GM19452 (cell line): ENCODE measurements at regions not wholly inside any gene's neighbourhood (a gene's known extent, or its start where the extent isn't known, plus 50 kb on each side); places are given as distances from the start of the nearest gene placed in this dataset.

ENCODE experiments used
- ATAC-seq: cut with Tn5 transposase; IDR thresholded peaks from one replicate; pipeline ENCODE4 v1.9.1; 2021; ENCODE audit not compliant: unreplicated experiment

GRCh38 chr6:125489579-125490285, 188.0 kb upstream of the HDDC2 start:
- no peak for ATAC-seq

GRCh38 chr6:125491860-125492618, 190.3 kb upstream of the HDDC2 start:
- ATAC-seq = no peak

- no peak for ATAC-seq
These were observed 196.8 kb upstream of the HDDC2 start for GRCh38 chr6:125498606-125499005.

GRCh38 chr6:125499535-125499934, 197.8 kb upstream of the HDDC2 start:
- ATAC-seq = no peak

- ATAC-seq = no peak
These were observed 201.4 kb upstream of the HDDC2 start for GRCh38 chr6:125503181-125503580.

- ATAC-seq = no peak
These were observed 206.4 kb upstream of the HDDC2 start for GRCh38 chr6:125507987-125508655.

GRCh38 chr6:125508793-125509192, 207.0 kb upstream of the HDDC2 start:
- no peak for ATAC-seq

- no peak for ATAC-seq
These were observed 207.7 kb upstream of the HDDC2 start for GRCh38 chr6:125509477-125509876.

- ATAC-seq = no peak
These were observed 208.6 kb upstream of the HDDC2 start for GRCh38 chr6:125510405-125510804.

GRCh38 chr6:125511809-125512396, 210.1 kb upstream of the HDDC2 start:
- ATAC-seq = no peak

- ATAC-seq = no peak
These were observed 210.9 kb upstream of the HDDC2 start for GRCh38 chr6:125512621-125513020.

- ATAC-seq = no peak
These were observed 212.2 kb upstream of the HDDC2 start for GRCh38 chr6:125513978-125514377.

- no peak for ATAC-seq
These were observed 214.9 kb upstream of the HDDC2 start for GRCh38 chr6:125516644-125517043.

GRCh38 chr6:125519367-125519766, 217.6 kb upstream of the HDDC2 start:
- no peak for ATAC-seq

- ATAC-seq = no peak
These were observed 222.6 kb upstream of the HDDC2 start for GRCh38 chr6:125524356-125524755.

GRCh38 chr6:125526007-125526720, 223.3 kb upstream of the HEY2 start:
- no peak for ATAC-seq

GRCh38 chr6:125528621-125529041, 220.8 kb upstream of the HEY2 start:
- no peak for ATAC-seq

- no peak for ATAC-seq
These were observed 220.4 kb upstream of the HEY2 start for GRCh38 chr6:125529061-125529460.

GRCh38 chr6:125533710-125534397, 215.6 kb upstream of the HEY2 start:
- ATAC-seq = no peak
